ENCODE measurements at regions not wholly inside any gene's neighbourhood (a gene's known extent, or its start where the extent isn't known, plus 50 kb on each side); places are given as distances from the start of the nearest gene placed in this dataset.

DNA sequence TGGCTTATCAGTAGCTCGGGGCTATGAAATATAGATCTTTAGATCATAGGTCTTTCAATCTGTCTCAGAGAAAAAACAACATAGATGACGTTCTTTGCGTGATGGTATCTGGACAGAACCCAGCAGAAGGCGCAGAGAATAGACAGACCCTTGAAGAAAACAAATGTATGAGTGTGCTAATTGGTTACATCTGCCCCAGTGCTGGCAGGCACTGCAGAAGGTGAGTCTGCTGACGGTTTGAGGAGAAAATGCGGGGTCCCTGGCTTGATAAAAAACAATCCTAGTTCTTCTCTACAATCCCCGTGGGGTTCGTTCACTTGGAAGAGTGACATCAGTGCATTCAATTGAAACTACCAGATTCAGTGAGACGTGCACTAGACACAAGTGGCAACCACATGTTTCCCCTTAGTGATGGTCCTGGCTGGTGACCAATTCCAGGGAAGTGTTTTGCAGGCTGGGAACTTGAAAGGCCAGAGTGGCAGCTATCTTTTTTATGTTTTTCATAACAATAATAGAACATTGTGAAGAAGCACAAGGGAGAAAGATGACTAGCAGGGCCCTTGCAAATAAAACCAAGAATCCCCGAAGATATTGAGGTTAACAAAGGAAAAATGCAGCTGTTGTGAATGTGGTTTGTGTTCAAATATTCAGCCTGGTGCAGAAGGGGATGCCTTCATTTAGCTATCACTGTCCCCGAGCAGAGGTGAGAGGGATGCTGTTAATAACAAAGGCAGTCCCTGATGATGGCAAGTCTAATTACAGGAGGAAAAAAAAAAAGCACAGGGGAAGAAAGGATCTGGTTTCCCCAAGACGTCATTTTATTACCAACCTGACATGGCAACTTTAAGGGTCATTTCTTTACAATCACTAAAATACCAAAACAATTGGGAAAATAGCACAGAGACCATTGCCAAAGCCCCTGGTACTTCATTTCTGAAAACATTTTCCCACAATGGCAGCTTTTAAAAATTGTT lies 337.6 kb upstream of the FIGN start:
- H3K36me3 ChIP-seq (ENCODE audit: insufficient read depth, insufficient read length, low read length): no peaks in the 10 kb centered on the region
- no peak overlapping the region for H3K4me3 ChIP-seq (ENCODE audit: insufficient read length, low read depth)
- TF ChIP-seq YY1 (IDR thresholded peaks at IDR 0.05; ENCODE audit: insufficient read depth, insufficient read length) (no peak), SUZ12 (IDR thresholded peaks at IDR 0.05; ENCODE audit: extremely low read depth, insufficient read depth, insufficient read length) (no peak), ZNF274 (IDR thresholded peaks at IDR 0.05; ENCODE audit: low read depth, low read length) (no peak)
- H3K4me1 ChIP-seq (ENCODE audit: insufficient read depth, insufficient read length): no peaks in the 10 kb centered on the region
- H3K9ac ChIP-seq (ENCODE audit: insufficient read length, low read depth): no peak overlapping the region
- DNase-seq (ENCODE audit: low read depth, low spot score): no peak
- H3K9me3 ChIP-seq (ENCODE audit: insufficient read depth, low read length): no peaks in the 10 kb centered on the region
- no peaks in the 10 kb centered on the region for H3K27me3 ChIP-seq (ENCODE audit: insufficient read depth, insufficient read length)

GRCh38 chr2:164069540-164069939 lies 333.7 kb upstream of the FIGN start:
- H3K4me3 ChIP-seq (ENCODE audit: insufficient read length, low read depth): no peak overlapping the region
- H3K27me3 ChIP-seq (ENCODE audit: insufficient read depth, insufficient read length): no peaks in the 10 kb centered on the region
- no peak for DNase-seq (ENCODE audit: low read depth, low spot score)
- no peaks in the 10 kb centered on the region for H3K4me1 ChIP-seq (ENCODE audit: insufficient read depth, insufficient read length)
- H3K9me3 ChIP-seq (ENCODE audit: insufficient read depth, low read length): no peaks in the 10 kb centered on the region
- H3K9ac ChIP-seq (ENCODE audit: insufficient read length, low read depth): no peak overlapping the region
- H3K36me3 ChIP-seq (ENCODE audit: insufficient read depth, insufficient read length, low read length): no peaks in the 10 kb centered on the region
- no peak for TF ChIP-seq SUZ12 (IDR thresholded peaks at IDR 0.05; ENCODE audit: extremely low read depth, insufficient read depth, insufficient read length)
- no peak for TF ChIP-seq ZNF274 (IDR thresholded peaks at IDR 0.05; ENCODE audit: low read depth, low read length)
- no peak for TF ChIP-seq YY1 (IDR thresholded peaks at IDR 0.05; ENCODE audit: insufficient read depth, insufficient read length)

DNA sequence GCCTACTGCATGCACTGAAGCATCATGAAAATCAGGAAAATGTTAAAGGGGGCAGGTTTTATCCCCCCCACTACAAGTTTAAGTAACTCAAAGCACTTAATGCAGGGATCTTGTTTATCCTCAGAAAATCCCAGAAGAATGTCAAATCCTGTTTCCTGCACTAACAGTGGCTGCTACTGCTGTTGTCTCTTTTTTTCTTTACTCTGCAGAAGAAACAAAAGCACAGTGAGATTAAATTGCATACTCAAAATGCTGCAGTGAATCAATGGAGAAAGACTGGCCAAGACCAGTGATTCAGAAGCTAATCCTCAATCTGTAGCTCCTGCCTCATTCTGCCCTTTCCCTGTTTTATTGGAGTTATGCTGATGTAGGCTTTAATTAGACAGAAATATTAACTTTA lies 332.3 kb upstream of the FIGN start:
- H3K27me3 ChIP-seq (ENCODE audit: insufficient read depth, insufficient read length): no peaks in the 10 kb centered on the region
- TF ChIP-seq ZNF274 (IDR thresholded peaks at IDR 0.05; ENCODE audit: low read depth, low read length) (no peak), SUZ12 (IDR thresholded peaks at IDR 0.05; ENCODE audit: extremely low read depth, insufficient read depth, insufficient read length) (no peak), YY1 (IDR thresholded peaks at IDR 0.05; ENCODE audit: insufficient read depth, insufficient read length) (no peak)
- no peak overlapping the region for H3K9ac ChIP-seq (ENCODE audit: insufficient read length, low read depth)
- H3K4me1 ChIP-seq (ENCODE audit: insufficient read depth, insufficient read length): no peaks in the 10 kb centered on the region
- no peak overlapping the region for H3K4me3 ChIP-seq (ENCODE audit: insufficient read length, low read depth)
- DNase-seq (ENCODE audit: low read depth, low spot score): no peak
- no peaks in the 10 kb centered on the region for H3K9me3 ChIP-seq (ENCODE audit: insufficient read depth, low read length)
- no peaks in the 10 kb centered on the region for H3K36me3 ChIP-seq (ENCODE audit: insufficient read depth, insufficient read length, low read length)

DNA sequence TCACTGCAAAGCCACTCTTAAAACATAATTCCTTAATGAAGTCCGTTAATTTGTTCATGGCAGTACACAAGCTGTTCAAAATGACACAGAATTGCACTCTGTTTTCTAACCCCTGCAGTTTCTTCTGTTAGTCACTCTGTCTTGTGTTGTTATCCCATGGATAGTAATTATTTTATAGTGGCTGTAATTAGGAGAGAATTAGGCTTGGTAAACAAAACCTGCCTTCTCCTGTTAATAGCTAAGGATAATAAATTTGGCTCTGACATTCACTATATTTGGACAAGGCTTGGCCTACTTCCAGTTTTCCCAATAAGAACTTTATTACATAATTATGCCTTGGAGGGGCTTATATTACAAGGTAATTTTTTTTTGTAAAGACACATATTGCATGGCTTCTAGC lies 330.3 kb upstream of the FIGN start:
- H3K9ac ChIP-seq (ENCODE audit: insufficient read length, low read depth): no peak overlapping the region
- no peaks in the 10 kb centered on the region for H3K4me1 ChIP-seq (ENCODE audit: insufficient read depth, insufficient read length)
- no peaks in the 10 kb centered on the region for H3K9me3 ChIP-seq (ENCODE audit: insufficient read depth, low read length)
- H3K36me3 ChIP-seq (ENCODE audit: insufficient read depth, insufficient read length, low read length): no peaks in the 10 kb centered on the region
- no peak for TF ChIP-seq SUZ12 (IDR thresholded peaks at IDR 0.05; ENCODE audit: extremely low read depth, insufficient read depth, insufficient read length)
- no peak for TF ChIP-seq ZNF274 (IDR thresholded peaks at IDR 0.05; ENCODE audit: low read depth, low read length)
- no peak for TF ChIP-seq YY1 (IDR thresholded peaks at IDR 0.05; ENCODE audit: insufficient read depth, insufficient read length)
- no peak overlapping the region for H3K4me3 ChIP-seq (ENCODE audit: insufficient read length, low read depth)
- H3K27me3 ChIP-seq (ENCODE audit: insufficient read depth, insufficient read length): no peaks in the 10 kb centered on the region
- no peak for DNase-seq (ENCODE audit: low read depth, low spot score)

DNA sequence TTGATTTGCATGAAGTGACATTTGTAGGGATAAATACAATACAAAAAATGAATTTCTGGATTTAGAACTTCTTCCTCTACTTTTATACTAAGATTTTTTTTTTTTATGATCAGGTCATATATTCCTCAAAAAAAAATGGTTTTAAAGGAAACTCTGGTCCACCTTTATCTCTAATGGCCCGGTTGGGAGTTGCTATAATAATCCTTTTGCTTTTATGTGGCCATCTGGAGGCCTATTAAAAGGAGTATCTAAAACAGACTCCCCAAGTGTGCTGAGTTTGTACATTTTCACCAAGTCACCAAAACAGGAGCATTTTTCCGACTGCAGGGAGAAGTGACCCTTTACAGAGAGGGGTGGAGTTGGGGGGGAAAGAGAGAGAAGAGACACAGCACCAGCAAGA lies 329.2 kb upstream of the FIGN start:
- no peak overlapping the region for H3K9ac ChIP-seq (ENCODE audit: insufficient read length, low read depth)
- H3K36me3 ChIP-seq (ENCODE audit: insufficient read depth, insufficient read length, low read length): no peaks in the 10 kb centered on the region
- no peaks in the 10 kb centered on the region for H3K9me3 ChIP-seq (ENCODE audit: insufficient read depth, low read length)
- DNase-seq (ENCODE audit: low read depth, low spot score): no peak
- no peaks in the 10 kb centered on the region for H3K27me3 ChIP-seq (ENCODE audit: insufficient read depth, insufficient read length)
- TF ChIP-seq SUZ12 (IDR thresholded peaks at IDR 0.05; ENCODE audit: extremely low read depth, insufficient read depth, insufficient read length) (no peak), ZNF274 (IDR thresholded peaks at IDR 0.05; ENCODE audit: low read depth, low read length) (no peak), YY1 (IDR thresholded peaks at IDR 0.05; ENCODE audit: insufficient read depth, insufficient read length) (no peak)
- H3K4me3 ChIP-seq (ENCODE audit: insufficient read length, low read depth): no peak overlapping the region
- no peaks in the 10 kb centered on the region for H3K4me1 ChIP-seq (ENCODE audit: insufficient read depth, insufficient read length)

DNA sequence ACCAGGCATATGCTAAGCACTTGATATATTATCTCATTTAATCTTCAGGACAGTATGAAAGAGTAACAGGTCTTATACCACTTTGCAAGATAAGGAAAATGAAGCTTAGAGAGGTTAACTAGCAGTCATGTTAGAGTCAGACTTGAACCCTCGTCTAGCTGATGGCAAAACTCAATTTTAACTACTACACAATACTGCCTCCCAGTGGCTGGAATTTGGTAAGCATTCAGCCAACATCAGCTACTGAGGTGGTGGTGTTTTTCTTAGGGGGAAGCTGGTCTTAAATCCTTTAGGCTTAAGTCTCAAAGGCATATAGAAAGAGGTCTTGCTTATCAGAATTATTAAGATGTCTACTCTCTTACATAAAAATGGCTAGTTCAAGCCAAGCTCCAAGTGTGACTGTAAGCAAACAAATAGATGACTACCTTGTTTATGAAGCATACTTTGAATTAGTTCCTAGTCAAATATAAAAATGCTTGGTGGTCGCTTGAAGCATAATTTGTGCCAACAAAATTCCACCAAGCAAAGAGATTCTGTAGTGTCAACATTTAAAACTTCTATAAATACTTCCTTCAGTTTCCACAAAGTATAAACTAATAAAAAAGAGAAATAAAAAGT lies 325.4 kb upstream of the FIGN start:
- no peak for TF ChIP-seq YY1 (IDR thresholded peaks at IDR 0.05; ENCODE audit: insufficient read depth, insufficient read length)
- TF ChIP-seq ZNF274 (IDR thresholded peaks at IDR 0.05; ENCODE audit: low read depth, low read length): no peak
- no peak for TF ChIP-seq SUZ12 (IDR thresholded peaks at IDR 0.05; ENCODE audit: extremely low read depth, insufficient read depth, insufficient read length)
- peak; percentile 55 for DNase-seq (ENCODE audit: low read depth, low spot score)

GRCh38 chr2:164060031-164060430 lies 324.2 kb upstream of the FIGN start:
- DNase-seq (ENCODE audit: low read depth, low spot score): no peak
- Histone ChIP-seq H3K27me3 (ENCODE audit: insufficient read depth, insufficient read length) (no peaks in the 10 kb centered on the region), H3K4me1 (ENCODE audit: insufficient read depth, insufficient read length) (no peaks in the 10 kb centered on the region), H3K4me3 (ENCODE audit: insufficient read length, low read depth) (no peak overlapping the region), H3K9ac (ENCODE audit: insufficient read length, low read depth) (no peak overlapping the region), H3K36me3 (ENCODE audit: insufficient read depth, insufficient read length, low read length) (no peaks in the 10 kb centered on the region), H3K9me3 (ENCODE audit: insufficient read depth, low read length) (no peaks in the 10 kb centered on the region)
- TF ChIP-seq ZNF274 (IDR thresholded peaks at IDR 0.05; ENCODE audit: low read depth, low read length) (no peak), SUZ12 (IDR thresholded peaks at IDR 0.05; ENCODE audit: extremely low read depth, insufficient read depth, insufficient read length) (no peak), YY1 (IDR thresholded peaks at IDR 0.05; ENCODE audit: insufficient read depth, insufficient read length) (no peak)

More for the DNA sequence above, 325.4 kb upstream of the FIGN start:
- Histone ChIP-seq H3K36me3 (ENCODE audit: insufficient read depth, insufficient read length, low read length) (no peaks in the 10 kb centered on the region), H3K9ac (ENCODE audit: insufficient read length, low read depth) (no peak overlapping the region), H3K27me3 (ENCODE audit: insufficient read depth, insufficient read length) (no peaks in the 10 kb centered on the region), H3K4me1 (ENCODE audit: insufficient read depth, insufficient read length) (no peaks in the 10 kb centered on the region), H3K9me3 (ENCODE audit: insufficient read depth, low read length) (no peaks in the 10 kb centered on the region), H3K4me3 (ENCODE audit: insufficient read length, low read depth) (no peak overlapping the region)

Data from NT2/D1 (cell line).